Activated CD4-positive, alpha-beta T cell treated with anti-CD3 and anti-CD28 coated beads for 4 hours (primary cell): ENCODE measurements at regions not wholly inside any gene's neighbourhood (a gene's known extent, or its start where the extent isn't known, plus 50 kb on each side); places are given as distances from the start of the nearest gene placed in this dataset.

Experiments used
- DNase-seq, 2 donors: peaks; one replicate each; pipeline ENCODE4 v3.0.0-alpha.2; 2020

GRCh38 chr12:73361864-73362230 lies 1089.7 kb downstream of the TRHDE start:
- no peak for DNase-seq

GRCh38 chr12:73362666-73363065 lies 1090.5 kb downstream of the TRHDE start:
- DNase-seq, result no peak

- no peak for DNase-seq
Observed at GRCh38 chr12:73372856-73373255, 1100.7 kb downstream of the TRHDE start.

- DNase-seq, result no peak
Observed at GRCh38 chr12:73374360-73374759, 1102.2 kb downstream of the TRHDE start.

- no peak for DNase-seq
Observed at GRCh38 chr12:73383584-73384222, 1111.5 kb downstream of the TRHDE start.

GRCh38 chr12:73384592-73384991 lies 1112.4 kb downstream of the TRHDE start:
- DNase-seq, result no peak

GRCh38 chr12:73390261-73390660 lies 1118.1 kb downstream of the TRHDE start:
- no peak for DNase-seq

- no peak for DNase-seq
Observed at GRCh38 chr12:73413051-73413450, 1124.6 kb upstream of the ATXN7L3B start.

- DNase-seq, result no peak
Observed at GRCh38 chr12:73413974-73414373, 1123.7 kb upstream of the ATXN7L3B start.

- no peak for DNase-seq
Observed at GRCh38 chr12:73414926-73415325, 1122.7 kb upstream of the ATXN7L3B start.

- DNase-seq, result no peak
Observed at GRCh38 chr12:73418541-73418940, 1119.1 kb upstream of the ATXN7L3B start.

GRCh38 chr12:73421832-73422231 lies 1115.8 kb upstream of the ATXN7L3B start:
- no peak for DNase-seq

GRCh38 chr12:73424484-73424883 lies 1113.2 kb upstream of the ATXN7L3B start:
- no peak for DNase-seq

- no peak for DNase-seq
Observed at GRCh38 chr12:73445658-73446324, 1091.8 kb upstream of the ATXN7L3B start.

- DNase-seq, result no peak
Observed at GRCh38 chr12:73452672-73453469, 1084.8 kb upstream of the ATXN7L3B start.

GRCh38 chr12:73460212-73460611 lies 1077.4 kb upstream of the ATXN7L3B start:
- DNase-seq, result no peak

- DNase-seq, result no peak
Observed at GRCh38 chr12:73465106-73465505, 1072.5 kb upstream of the ATXN7L3B start.

GRCh38 chr12:73486256-73486655 lies 1051.4 kb upstream of the ATXN7L3B start:
- no peak for DNase-seq

- no peak for DNase-seq
Observed at GRCh38 chr12:73506611-73507010, 1031.0 kb upstream of the ATXN7L3B start.

- no peak for DNase-seq
Observed at GRCh38 chr12:73514672-73515071, 1023.0 kb upstream of the ATXN7L3B start.

- no peak for DNase-seq
Observed at GRCh38 chr12:73517859-73518258, 1019.8 kb upstream of the ATXN7L3B start.

- no peak for DNase-seq
Observed at GRCh38 chr12:73529231-73529630, 1008.4 kb upstream of the ATXN7L3B start.

- DNase-seq, result no peak
Observed at GRCh38 chr12:73529954-73530353, 1007.7 kb upstream of the ATXN7L3B start.

- no peak for DNase-seq
Observed at GRCh38 chr12:73531752-73532151, 1005.9 kb upstream of the ATXN7L3B start.
